Left hindlimb (tissue), 1 donor: ENCODE measurements at regions not wholly inside any gene's neighbourhood (a gene's known extent, or its start where the extent isn't known, plus 50 kb on each side); places are given as distances from the start of the nearest gene placed in this dataset.

Experiments
- DNase-seq: peaks from one replicate; pipeline ENCODE4 v3.0.0-alpha.2; 2018

DNA sequence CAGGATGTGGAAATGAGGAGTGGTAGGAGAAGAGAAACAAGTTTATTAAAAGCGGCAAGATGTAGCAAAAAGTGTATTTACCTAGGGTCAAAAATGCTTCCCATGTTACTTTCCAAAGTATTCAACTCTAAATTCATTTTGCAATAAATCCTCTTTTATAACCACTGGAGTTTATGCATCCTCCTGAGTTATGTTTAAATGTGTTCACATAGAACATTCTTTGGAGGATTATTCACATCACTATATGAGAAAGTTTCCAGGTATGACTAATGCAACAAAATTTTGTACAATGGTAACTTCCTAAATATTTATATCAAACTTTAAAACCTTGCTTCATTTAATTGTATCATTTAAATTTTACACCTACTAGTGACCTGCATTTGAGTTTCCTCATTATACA is 870.6 kb upstream of the SLIT2 start:
- no peak for DNase-seq

GRCh38 chr4:19380600-19380999 is 871.1 kb upstream of the SLIT2 start:
- DNase-seq, result no peak

DNA sequence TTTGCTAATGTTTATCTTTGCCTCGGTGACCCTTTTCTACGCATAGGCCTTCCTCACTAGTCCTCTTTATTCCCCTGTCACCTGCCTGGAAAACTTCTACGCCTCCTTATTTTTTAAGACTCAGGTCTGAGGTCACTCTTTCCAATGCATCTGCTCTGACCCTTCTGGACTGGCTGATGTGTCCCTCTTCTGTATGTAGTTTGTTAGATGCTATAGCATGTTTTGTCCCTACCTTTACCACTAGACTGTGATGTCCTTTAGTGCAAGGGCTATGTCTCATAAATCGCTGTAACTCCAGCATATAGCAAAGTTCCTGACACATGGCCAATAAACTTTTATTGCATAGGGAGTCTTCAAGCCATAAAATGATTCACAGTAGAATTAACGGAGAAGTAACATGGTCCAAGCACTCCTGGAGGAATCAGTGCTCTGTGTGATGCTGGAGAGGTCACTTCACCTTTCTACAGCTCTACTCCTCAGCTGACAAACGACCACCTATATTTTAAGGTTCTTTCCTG is 872.5 kb upstream of the SLIT2 start:
- DNase-seq, result no peak

- no peak for DNase-seq
Observed at GRCh38 chr4:19375931-19376330, 875.8 kb upstream of the SLIT2 start.

- DNase-seq, result no peak
Observed at GRCh38 chr4:19375136-19375804, 876.4 kb upstream of the SLIT2 start.

DNA sequence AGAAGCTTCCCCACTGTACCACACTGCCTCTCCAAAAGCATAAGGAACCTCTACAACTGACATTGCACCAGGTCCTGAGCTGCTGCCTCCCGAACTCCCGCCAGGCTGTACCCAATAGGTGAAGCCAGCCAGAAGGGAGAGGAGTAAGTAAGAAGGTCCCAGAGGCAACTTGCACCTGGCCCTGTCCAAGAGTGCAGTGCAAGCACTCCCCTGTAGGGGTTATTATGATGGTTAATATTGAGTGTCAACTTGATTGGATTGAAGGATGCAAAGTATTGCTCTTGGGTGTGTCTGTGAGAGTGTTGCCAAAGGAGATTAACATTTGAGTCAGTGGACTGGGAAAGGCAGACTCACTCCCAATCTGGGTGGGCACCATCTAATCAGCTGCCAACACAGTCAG is 879.3 kb upstream of the SLIT2 start:
- DNase-seq, result no peak

DNA sequence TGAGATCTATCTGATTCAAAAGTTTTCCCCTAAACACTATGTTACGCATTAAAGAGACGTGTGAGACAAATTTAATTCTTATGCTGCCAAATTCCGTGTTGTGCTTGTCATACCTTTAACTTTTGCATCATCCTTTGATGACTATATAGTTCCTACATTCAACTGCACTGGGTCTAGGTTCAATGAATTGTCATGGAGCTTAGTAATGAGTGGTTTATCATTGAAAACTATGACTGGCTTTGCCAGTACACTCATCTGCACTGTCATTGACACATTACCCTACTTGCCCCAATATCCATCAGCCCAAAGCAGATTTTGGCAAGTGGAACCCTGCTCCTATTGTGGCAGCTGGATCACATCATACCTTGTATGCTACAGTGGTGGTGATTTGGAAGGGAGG is 882.9 kb upstream of the SLIT2 start:
- DNase-seq, result no peak

- DNase-seq, result peak; percentile 52
Observed at GRCh38 chr4:19366916-19367315, 884.8 kb upstream of the SLIT2 start.

GRCh38 chr4:19358015-19358414 is 893.7 kb upstream of the SLIT2 start:
- DNase-seq, result no peak

- DNase-seq, result no peak
Observed at GRCh38 chr4:19349416-19349815, 902.3 kb upstream of the SLIT2 start.

DNA sequence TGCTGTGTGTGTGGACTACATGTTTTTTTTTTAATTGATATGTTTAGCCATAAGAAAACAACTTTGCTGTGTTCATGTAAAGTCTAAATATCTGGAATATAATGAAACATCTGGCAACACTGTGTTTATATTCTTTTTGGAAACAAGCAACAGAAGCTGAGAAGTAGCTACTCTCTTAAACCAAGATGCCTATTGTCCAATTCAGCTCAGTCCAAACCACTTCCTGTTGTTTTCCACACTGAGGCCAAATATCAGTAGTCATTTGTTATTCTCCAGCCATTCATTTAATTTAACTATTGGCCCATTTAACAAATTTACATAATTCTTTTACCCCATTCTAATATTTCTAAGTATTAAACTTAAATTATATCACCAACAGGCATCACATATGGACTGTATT is 903.0 kb upstream of the SLIT2 start:
- no peak for DNase-seq

- no peak for DNase-seq
Observed at GRCh38 chr4:19346636-19347035, 905.1 kb upstream of the SLIT2 start.

DNA sequence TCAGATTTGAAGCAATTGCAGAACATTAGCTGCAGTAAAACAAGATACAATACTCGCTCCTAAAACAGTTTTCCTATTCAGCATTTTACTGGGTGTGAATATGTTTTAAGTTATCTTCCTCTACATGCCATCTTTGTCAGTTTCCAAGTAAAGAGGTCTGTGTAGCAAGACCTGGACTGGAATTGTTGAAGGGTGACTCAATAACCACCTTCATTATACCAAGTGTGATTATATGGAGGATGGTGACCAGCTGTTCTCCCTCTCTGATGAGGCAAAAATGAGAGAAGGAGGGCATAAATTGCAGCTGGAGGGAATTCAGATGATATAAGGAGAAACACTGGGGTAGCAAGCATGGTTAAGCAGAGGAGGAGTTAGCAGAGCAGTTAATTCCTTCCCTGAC is 922.1 kb upstream of the SLIT2 start:
- DNase-seq, result no peak

GRCh38 chr4:19329077-19329476 is 922.6 kb upstream of the SLIT2 start:
- no peak for DNase-seq

GRCh38 chr4:19327364-19327763 is 924.3 kb upstream of the SLIT2 start:
- DNase-seq, result no peak

GRCh38 chr4:19324184-19324583 is 927.5 kb upstream of the SLIT2 start:
- DNase-seq, result no peak

DNA sequence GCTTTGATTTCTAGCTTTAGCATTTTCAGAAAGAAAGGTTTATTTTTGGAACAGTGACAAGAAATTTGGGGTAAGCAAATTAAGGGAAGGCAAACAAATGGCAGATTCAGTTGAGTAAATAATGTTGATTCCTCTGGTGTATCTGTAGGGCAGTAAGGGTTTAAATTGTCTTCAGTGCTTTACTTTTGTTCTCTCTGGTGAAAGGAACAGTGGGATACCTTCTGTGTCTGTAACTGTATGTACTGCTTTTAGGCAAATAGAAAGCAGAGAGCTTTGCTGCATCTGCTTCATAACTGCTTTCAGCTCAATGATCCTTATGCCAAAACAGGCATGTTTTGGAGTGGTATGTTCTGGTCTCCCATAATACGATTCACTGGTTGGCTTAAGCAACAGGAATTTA is 932.1 kb upstream of the SLIT2 start:
- DNase-seq, result no peak

DNA sequence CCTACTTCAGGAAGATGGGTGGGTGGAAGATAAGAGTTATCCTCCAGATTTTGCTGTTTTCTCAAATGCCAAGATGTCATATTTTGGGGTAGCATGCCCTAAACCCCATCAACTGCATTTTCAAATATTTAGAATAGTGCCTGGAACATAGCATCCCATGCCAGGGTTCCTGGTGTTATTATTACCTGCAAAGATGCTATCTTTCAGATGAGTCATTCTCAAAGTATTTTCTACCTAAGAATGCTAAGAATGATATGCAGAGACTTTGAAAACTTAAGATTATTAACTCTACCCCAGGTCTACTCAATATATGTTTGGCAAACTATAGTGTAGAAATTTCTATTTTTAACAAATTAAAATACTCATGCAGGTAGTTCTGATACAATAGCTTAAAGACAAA is 934.3 kb upstream of the SLIT2 start:
- no peak for DNase-seq

GRCh38 chr4:19314116-19314515 is 937.6 kb upstream of the SLIT2 start:
- no peak for DNase-seq

DNA sequence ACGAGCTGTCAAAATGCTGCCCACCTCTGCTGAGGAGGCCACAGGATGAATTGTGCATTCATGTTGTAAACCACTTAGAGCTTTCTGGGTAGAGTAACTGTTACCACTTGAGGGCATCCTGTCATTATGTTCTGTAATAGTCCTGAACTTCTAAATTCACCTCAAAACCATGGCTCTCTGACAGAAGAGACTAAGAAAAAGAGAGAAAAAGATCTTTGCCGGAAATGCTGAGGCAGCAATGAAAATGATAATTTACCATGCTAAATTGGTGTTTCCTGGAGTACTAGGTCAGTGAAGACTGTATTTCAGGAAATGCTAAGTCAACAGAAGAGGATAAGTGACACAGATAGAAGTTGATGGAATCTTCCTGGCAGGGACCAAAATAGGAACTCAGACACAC is 942.3 kb upstream of the SLIT2 start:
- no peak for DNase-seq

- no peak for DNase-seq
Observed at GRCh38 chr4:19304028-19304427, 947.7 kb upstream of the SLIT2 start.

DNA sequence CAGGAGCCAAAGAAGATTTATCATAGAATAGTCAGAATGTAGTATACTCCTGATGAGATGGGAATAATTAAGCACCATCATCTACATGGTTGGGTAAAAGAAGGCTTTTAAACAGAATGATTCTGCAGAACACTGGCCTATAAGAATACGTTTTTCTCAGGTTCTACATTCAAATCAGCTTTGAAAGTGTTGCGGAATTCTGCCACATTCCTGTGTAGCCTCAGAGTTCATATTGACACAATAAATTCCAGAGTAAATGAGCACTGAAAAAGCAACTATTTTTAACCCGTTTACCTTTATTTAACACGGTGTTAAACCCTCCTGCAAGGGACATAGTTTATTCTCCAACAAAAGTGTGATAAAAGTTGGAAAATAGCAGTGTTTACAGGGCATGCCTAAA is 950.2 kb upstream of the SLIT2 start:
- no peak for DNase-seq

- no peak for DNase-seq
Observed at GRCh38 chr4:19300213-19300612, 951.5 kb upstream of the SLIT2 start.

GRCh38 chr4:19298998-19299397 is 952.7 kb upstream of the SLIT2 start:
- no peak for DNase-seq

- no peak for DNase-seq
Observed at GRCh38 chr4:19293781-19294180, 957.9 kb upstream of the SLIT2 start.
